ENCODE measurements at regions not wholly inside any gene's neighbourhood (a gene's known extent, or its start where the extent isn't known, plus 50 kb on each side); places are given as distances from the start of the nearest gene placed in this dataset.

DNA sequence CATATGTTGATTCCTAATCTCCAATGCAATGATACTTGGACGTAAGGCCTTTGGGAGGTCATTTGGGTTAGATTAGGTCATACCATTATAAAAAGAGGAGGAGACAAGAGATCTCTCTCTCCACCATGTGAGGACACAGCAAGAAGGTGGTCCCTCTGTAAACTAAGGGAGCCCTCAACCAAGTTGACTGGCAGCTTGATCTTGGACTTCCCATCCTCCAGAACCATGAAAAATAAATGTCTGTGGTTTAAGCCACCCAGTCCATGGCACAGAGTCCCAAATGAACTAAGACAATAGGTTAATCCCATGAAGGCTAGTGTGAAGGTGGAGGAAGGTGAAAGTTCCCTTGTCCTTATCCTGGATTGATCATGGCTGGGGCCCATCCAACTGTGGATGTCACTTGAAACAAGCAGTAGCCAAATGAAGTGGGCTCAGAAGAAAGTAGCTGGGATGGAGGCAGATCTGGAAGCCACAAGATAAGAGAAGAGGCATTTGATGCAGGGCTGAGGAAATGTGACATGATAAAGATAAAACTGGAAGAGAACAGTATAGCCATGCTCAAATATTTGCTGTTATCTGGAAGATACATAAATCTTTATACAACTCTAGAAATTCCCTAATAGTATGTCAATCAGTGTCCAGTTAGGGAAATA, 99.9 kb downstream of the BANF2 start (continued):
- TF ChIP-seq, protein P1, sequence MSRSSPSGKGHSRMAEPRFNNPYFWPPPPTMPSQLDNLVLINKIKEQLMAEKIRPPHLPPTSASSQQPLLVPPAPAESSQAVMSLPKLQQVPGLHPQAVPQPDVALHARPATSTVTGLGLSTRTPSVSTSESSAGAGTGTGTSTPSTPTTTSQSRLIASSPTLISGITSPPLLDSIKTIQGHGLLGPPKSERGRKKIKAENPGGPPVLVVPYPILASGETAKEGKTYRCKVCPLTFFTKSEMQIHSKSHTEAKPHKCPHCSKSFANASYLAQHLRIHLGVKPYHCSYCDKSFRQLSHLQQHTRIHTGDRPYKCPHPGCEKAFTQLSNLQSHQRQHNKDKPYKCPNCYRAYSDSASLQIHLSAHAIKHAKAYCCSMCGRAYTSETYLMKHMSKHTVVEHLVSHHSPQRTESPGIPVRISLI (tag by site-specific recombination; IDR thresholded peaks at IDR 0.05), result no peak
- TF ChIP-seq ZFP3 (tag by site-specific recombination; IDR thresholded peaks at IDR 0.05; ENCODE audit: low read depth), result no peak
- TF ChIP-seq ZBTB48 (tag by site-specific recombination; IDR thresholded peaks at IDR 0.05), result no peak
- no peak for TF ChIP-seq ZNF660 (tag by site-specific recombination; IDR thresholded peaks at IDR 0.05)
- no peak for TF ChIP-seq ZNF658 (tag by site-specific recombination; IDR thresholded peaks at IDR 0.05)
- no peak for TF ChIP-seq OVOL3 (tag by site-specific recombination; IDR thresholded peaks at IDR 0.05)

DNA sequence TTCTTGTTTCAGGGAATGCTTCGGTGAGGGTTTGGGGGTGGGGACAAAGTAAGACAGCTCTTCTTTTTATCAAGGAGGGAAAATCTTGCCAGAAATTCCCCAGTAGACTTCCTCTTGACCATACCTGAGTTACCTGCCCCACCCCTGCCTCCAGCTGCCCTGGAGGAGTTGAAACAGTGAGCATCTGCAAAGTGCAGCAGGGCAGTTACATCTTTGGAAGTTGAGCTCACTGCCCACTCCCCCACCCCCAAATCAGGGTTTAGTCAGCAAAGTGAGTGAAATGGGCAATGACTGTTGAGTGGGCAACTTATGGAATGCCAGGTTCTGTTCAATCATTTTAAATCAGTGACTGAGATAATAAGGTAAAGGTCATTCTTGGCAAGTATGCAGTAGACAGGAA, 98.8 kb downstream of the BANF2 start:
- H3K4me3 ChIP-seq (ENCODE audit: low read depth, low read length), result no peak overlapping the region
- no peaks in the 10 kb centered on the region for H3K36me3 ChIP-seq (ENCODE audit: control insufficient read depth in 2 of 2, insufficient read depth in 1 of 2, low read length in 2 of 2)
- H3K27ac ChIP-seq (ENCODE audit: extremely low read depth, low read depth, low read length), result no peak overlapping the region
- POLR2A ChIA-PET, result no interaction called here
- H3K4me1 ChIP-seq (ENCODE audit: control insufficient read depth, insufficient read depth, low read length), result no peaks in the 10 kb centered on the region
- CTCF ChIA-PET, result interaction anchor here (1.2 kb wide), 1 partner anchor 150 kb away, joined by 3 read pairs; no protein-coding TSS in a partner anchor
- H3K9me3 ChIP-seq (ENCODE audit: control insufficient read depth, insufficient read depth, low read depth, low read length), result no peaks in the 10 kb centered on the region
- TF ChIP-seq ZNF549 (tag by site-specific recombination; IDR thresholded peaks at IDR 0.05) (no peak), ZNF146 (tag by site-specific recombination; IDR thresholded peaks at IDR 0.05) (no peak), ZFHX2 (tag by site-specific recombination; conservative IDR thresholded peaks at IDR 0.05) (no peak), KLF8 (tag by site-specific recombination; IDR thresholded peaks at IDR 0.05) (no peak), ZNF529 (tag by site-specific recombination; IDR thresholded peaks at IDR 0.05; ENCODE audit: insufficient replicate concordance) (no peak), ZNF624 (tag by site-specific recombination; IDR thresholded peaks at IDR 0.05) (no peak), ZNF433 (tag by site-specific recombination; IDR thresholded peaks at IDR 0.05; ENCODE audit: low read depth) (no peak), ZNF121 (tag by site-specific recombination; IDR thresholded peaks at IDR 0.05) (no peak), MZF1 (tag by site-specific recombination; IDR thresholded peaks at IDR 0.05; ENCODE audit: borderline replicate concordance) (no peak), ZNF416 (tag by site-specific recombination; IDR thresholded peaks at IDR 0.05) (no peak), OVOL3 (tag by site-specific recombination; IDR thresholded peaks at IDR 0.05) (no peak), ZNF423 (tag by site-specific recombination; IDR thresholded peaks at IDR 0.05) (no peak), ZNF629 (tag by site-specific recombination; IDR thresholded peaks at IDR 0.05) (no peak), ZFP41 (tag by site-specific recombination; IDR thresholded peaks at IDR 0.05; ENCODE audit: borderline replicate concordance) (no peak), SCRT2 (tag by site-specific recombination; IDR thresholded peaks at IDR 0.05) (no peak)
- TF ChIP-seq, protein P2, sequence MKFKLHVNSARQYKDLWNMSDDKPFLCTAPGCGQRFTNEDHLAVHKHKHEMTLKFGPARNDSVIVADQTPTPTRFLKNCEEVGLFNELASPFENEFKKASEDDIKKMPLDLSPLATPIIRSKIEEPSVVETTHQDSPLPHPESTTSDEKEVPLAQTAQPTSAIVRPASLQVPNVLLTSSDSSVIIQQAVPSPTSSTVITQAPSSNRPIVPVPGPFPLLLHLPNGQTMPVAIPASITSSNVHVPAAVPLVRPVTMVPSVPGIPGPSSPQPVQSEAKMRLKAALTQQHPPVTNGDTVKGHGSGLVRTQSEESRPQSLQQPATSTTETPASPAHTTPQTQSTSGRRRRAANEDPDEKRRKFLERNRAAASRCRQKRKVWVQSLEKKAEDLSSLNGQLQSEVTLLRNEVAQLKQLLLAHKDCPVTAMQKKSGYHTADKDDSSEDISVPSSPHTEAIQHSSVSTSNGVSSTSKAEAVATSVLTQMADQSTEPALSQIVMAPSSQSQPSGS (tag by site-specific recombination; IDR thresholded peaks at IDR 0.05; ENCODE audit: low read depth), result no peak
- TF ChIP-seq, protein P3, sequence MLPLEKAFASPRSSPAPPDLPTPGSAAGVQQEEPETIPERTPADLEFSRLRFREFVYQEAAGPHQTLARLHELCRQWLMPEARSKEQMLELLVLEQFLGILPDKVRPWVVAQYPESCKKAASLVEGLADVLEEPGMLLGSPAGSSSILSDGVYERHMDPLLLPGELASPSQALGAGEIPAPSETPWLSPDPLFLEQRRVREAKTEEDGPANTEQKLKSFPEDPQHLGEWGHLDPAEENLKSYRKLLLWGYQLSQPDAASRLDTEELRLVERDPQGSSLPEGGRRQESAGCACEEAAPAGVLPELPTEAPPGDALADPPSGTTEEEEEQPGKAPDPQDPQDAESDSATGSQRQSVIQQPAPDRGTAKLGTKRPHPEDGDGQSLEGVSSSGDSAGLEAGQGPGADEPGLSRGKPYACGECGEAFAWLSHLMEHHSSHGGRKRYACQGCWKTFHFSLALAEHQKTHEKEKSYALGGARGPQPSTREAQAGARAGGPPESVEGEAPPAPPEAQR (tag by site-specific recombination; IDR thresholded peaks at IDR 0.05), result no peak
- TF ChIP-seq, protein P4, sequence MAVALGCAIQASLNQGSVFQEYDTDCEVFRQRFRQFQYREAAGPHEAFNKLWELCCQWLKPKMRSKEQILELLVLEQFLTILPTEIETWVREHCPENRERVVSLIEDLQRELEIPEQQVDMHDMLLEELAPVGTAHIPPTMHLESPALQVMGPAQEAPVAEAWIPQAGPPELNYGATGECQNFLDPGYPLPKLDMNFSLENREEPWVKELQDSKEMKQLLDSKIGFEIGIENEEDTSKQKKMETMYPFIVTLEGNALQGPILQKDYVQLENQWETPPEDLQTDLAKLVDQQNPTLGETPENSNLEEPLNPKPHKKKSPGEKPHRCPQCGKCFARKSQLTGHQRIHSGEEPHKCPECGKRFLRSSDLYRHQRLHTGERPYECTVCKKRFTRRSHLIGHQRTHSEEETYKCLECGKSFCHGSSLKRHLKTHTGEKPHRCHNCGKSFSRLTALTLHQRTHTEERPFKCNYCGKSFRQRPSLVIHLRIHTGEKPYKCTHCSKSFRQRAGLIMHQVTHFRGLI (tag by site-specific recombination; IDR thresholded peaks at IDR 0.05), result no peak

All from HEK293 (cell line).